Subcutaneous abdominal adipose tissue (tissue), 5 donors: ENCODE measurements at regions not wholly inside any gene's neighbourhood (a gene's known extent, or its start where the extent isn't known, plus 50 kb on each side); places are given as distances from the start of the nearest gene placed in this dataset.

Experiments
- H3K27ac ChIP-seq: one replicate; pipeline ENCODE4 v1.7.0; 2013; ENCODE audit warnings: low read depth, mild to moderate bottlenecking, inconsistent platforms, low read length, moderate library complexity
- H3K27me3 ChIP-seq, 5 donors: one replicate each; pipeline ENCODE4 v1.7.0; 2013; ENCODE audit warnings: low read length in 5 of 5, inconsistent platforms in 1 of 5; ENCODE audit not compliant: control insufficient read depth in 5 of 5, insufficient read depth in 4 of 5
- H3K36me3 ChIP-seq, 5 donors: one replicate each; pipeline ENCODE4 v1.7.0; 2013; ENCODE audit warnings: low read length in 5 of 5; ENCODE audit not compliant: control insufficient read depth in 5 of 5, insufficient read depth in 5 of 5
- H3K4me1 ChIP-seq, 5 donors: one replicate each; pipeline ENCODE4 v1.7.0; 2013; ENCODE audit warnings: low read length in 5 of 5, mild to moderate bottlenecking in 3 of 5, moderate library complexity in 1 of 5; ENCODE audit not compliant: control insufficient read depth in 5 of 5, insufficient read depth in 5 of 5
- H3K4me3 ChIP-seq, 5 donors: one replicate each; pipeline ENCODE4 v1.7.0; 2013; ENCODE audit warnings: low read length in 5 of 5, low read depth in 1 of 5
- H3K9ac ChIP-seq, 5 donors: one replicate each; pipeline ENCODE4 v1.7.0; 2013; ENCODE audit warnings: low read length in 5 of 5, mild to moderate bottlenecking in 4 of 5, moderate library complexity in 3 of 5
- H3K9me3 ChIP-seq, 5 donors: one replicate each; pipeline ENCODE4 v1.7.0; 2013; ENCODE audit warnings: low read length in 5 of 5; ENCODE audit not compliant: control insufficient read depth in 5 of 5
- donor health status: healthy.
- donor health status: healthy.
- donor health status: healthy.
- donor health status: healthy.
- donor health status: healthy.

DNA sequence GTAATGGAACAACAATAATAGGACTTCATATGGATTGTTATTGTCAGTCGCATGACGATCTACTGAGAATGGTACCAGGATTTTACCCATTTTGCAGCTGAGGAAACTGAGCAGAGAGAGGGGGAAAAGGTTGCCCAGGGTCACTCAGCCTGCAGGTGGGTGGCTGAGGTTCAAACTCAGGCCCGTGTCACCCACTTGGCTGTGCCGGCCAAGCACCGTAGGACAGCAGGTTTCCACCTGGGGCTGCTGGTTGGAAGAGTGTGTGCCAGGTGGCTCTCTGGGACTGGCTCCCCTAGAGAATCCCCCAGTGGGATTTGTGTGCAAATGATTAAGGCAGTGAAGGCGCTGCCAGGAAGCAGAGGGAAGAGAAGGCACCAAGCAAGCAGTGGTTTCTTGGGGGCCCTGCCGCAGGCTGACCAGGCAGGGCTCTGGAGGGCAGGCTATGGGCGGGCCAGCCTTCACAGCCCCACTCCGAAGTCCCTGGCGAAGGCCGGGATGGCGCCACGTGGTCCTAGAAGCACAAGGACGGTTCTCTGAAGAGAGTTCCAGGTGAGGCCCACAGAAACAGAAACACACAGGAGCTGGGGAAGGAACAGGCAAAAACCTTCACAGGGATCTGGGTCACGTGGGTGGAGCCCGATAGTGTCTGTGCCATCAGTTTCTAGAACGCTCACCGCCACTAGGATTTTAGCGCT is 163.5 kb downstream of the IRF8 start:
- Histone ChIP-seq H3K4me1 (peaks cover 22 to 77% (median 64%) of the 10 kb centered on the region in 5 donors), H3K4me3 (no peak overlapping the region), H3K9ac (no peak overlapping the region), H3K36me3 (no peaks in the 10 kb centered on the region), H3K27me3 (no peaks in the 10 kb centered on the region), H3K27ac (no peak overlapping the region), H3K9me3 (no peaks in the 10 kb centered on the region)

DNA sequence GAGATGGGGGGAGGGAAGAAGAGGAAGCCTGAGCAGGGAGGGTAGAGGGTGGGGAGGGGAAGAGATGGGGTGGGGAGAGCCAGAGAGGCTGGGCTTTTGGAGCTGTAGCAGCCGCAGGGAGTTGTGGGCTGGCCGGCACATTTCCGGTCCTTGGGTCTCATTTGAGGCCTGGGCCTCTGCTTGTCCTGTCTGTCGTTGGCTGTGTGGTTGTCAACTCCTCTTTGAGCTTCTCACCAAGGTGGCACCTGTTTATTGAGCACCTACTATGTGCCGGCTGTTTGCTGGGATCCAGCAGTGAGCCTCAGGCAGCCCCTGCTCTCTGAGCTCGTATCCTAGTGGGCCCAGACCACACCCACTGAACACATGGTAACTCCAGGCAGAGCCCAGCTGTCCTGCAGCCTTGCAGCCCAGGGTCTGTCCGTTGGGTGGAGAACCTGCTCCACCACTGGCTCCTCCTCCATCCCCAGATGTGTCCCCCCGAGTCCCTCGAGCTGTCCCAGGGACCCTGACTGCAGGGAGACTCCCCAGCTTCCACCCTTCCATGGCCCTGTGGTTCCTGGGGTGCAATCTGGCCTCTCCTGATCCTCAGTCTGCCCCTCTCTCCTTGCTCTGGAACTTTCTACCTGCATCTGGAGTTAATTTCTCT is 164.9 kb downstream of the IRF8 start:
- H3K9ac ChIP-seq = peak overlapping the region in 1 of 5 donors; percentile 30
- H3K27ac ChIP-seq = no peak overlapping the region
- no peaks in the 10 kb centered on the region for H3K27me3 ChIP-seq

GRCh38 chr16:86064431-86065250 is 165.7 kb downstream of the IRF8 start:
- peaks cover 20 to 75% (median 58%) of the 10 kb centered on the region in 5 donors for H3K4me1 ChIP-seq
- no peak overlapping the region for H3K9ac ChIP-seq
- no peak overlapping the region for H3K4me3 ChIP-seq
- peaks cover 0 to under 1% (median 0%) of the 10 kb centered on the region in 5 donors for H3K27me3 ChIP-seq
- H3K9me3 ChIP-seq = no peaks in the 10 kb centered on the region
- no peaks in the 10 kb centered on the region for H3K36me3 ChIP-seq
- peak overlapping the region; percentile 46 for H3K27ac ChIP-seq

More for the DNA sequence above, 164.9 kb downstream of the IRF8 start:
- no peaks in the 10 kb centered on the region for H3K9me3 ChIP-seq
- H3K4me1 ChIP-seq = peaks cover 22 to 78% (median 64%) of the 10 kb centered on the region in 5 donors
- no peak overlapping the region for H3K4me3 ChIP-seq
- H3K36me3 ChIP-seq = no peaks in the 10 kb centered on the region

DNA sequence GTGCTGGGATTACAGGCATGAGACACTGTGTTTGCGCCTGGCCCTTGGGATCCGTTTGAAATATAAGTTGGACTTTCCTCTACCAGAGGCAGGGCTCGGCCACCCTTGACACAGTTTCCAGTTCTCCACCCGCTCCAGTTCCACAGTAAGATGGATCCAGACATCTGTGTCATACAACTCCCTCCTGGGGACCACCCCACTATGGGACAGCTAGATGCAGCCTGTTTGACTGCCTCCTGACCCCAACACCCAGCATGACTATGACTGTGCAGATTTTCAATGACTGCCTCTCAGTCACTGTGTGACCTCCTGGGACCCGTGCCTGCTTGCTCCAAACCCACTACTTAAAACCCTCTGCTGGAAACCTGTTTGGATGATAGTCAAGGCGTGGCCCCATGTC is 166.7 kb downstream of the IRF8 start:
- peak overlapping the region; percentile 84 for H3K27ac ChIP-seq
- no peaks in the 10 kb centered on the region for H3K9me3 ChIP-seq
- no peaks in the 10 kb centered on the region for H3K36me3 ChIP-seq
- no peak overlapping the region for H3K4me3 ChIP-seq
- H3K27me3 ChIP-seq = peaks cover 0 to 3% (median 0%) of the 10 kb centered on the region in 5 donors
- H3K4me1 ChIP-seq = peaks cover 16 to 75% (median 51%) of the 10 kb centered on the region in 5 donors
- peak overlapping the region in 1 of 5 donors; percentile 14 for H3K9ac ChIP-seq

DNA sequence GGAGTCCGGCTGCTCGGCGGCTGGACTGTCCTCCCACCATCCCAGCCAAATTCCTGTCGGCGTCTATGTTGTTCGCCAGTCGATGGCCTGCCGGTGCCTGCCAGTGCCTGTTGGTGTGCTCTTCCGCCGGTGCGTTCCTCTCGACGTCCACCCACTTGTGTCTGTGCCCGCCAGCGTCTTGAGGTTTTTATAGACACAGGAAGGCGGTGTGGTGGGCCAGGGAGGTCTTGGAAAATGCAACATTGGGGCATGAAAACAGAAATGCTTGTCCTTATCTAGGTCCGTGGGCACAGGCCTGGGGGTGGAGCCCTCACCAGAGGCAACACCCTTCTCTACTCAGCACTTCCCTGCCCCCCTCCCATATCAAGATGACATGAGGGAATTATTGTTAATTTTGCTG is 167.8 kb downstream of the IRF8 start:
- Histone ChIP-seq H3K9ac (no peak overlapping the region), H3K27ac (peak overlapping the region; percentile 84), H3K4me1 (peaks cover 6 to 69% (median 42%) of the 10 kb centered on the region in 5 donors), H3K9me3 (no peaks in the 10 kb centered on the region), H3K27me3 (peaks cover 0 to 3% (median 0%) of the 10 kb centered on the region in 5 donors), H3K36me3 (no peaks in the 10 kb centered on the region), H3K4me3 (no peak overlapping the region)

DNA sequence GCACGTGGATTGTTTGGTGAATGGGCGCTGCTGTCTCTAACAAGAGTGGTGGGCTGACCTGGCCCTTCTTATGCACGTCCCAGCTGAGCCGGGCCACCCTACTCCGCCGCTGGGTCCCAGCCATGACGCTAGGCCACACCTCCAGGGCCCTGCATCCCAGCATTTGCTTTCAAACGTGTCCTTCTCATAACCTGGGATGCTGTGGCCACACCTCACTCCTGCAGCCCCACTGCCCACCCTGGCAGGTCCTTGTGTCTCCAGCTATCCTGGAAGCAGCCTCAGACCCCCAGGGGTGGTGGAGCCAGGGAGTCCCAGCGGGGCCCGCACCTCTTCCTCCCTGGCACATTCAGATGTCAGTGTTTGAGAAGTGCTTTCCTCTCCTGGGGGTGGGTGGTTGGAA is 168.6 kb downstream of the IRF8 start:
- no peaks in the 10 kb centered on the region for H3K36me3 ChIP-seq
- no peaks in the 10 kb centered on the region for H3K9me3 ChIP-seq
- H3K27me3 ChIP-seq = peaks cover 0 to 3% (median 0%) of the 10 kb centered on the region in 5 donors
- H3K27ac ChIP-seq = no peak overlapping the region
- no peak overlapping the region for H3K9ac ChIP-seq
- H3K4me1 ChIP-seq = peaks cover 5 to 61% (median 36%) of the 10 kb centered on the region in 5 donors
- no peak overlapping the region for H3K4me3 ChIP-seq

DNA sequence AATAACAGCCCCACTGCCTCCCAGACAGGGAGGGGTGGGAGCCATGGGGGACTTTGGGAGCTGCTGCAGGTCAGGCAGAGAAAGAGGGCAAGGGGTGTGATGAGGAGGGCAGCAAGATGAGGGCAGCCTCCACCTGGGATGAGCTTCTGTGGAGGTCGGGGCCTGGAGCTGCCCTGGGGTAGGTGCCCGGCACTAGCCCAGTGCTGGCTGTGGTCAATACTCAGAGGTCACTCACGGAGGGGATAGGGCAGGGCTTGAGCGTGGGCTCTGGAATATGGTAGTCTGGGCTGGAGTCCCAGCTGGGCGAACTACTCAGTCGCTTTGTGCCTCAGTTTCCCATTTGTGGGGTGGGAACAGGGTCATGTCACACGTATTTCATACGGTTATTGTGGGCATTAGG is 169.0 kb downstream of the IRF8 start:
- Histone ChIP-seq H3K9me3 (no peaks in the 10 kb centered on the region), H3K36me3 (no peaks in the 10 kb centered on the region), H3K27me3 (peaks cover 0 to 3% (median 0%) of the 10 kb centered on the region in 5 donors), H3K9ac (no peak overlapping the region), H3K27ac (no peak overlapping the region), H3K4me3 (no peak overlapping the region), H3K4me1 (peaks cover 5 to 57% (median 36%) of the 10 kb centered on the region in 5 donors)

GRCh38 chr16:86068722-86069121 is 169.8 kb downstream of the IRF8 start:
- Histone ChIP-seq H3K9ac (no peak overlapping the region), H3K36me3 (no peaks in the 10 kb centered on the region), H3K27me3 (peaks cover 0 to 5% (median 0%) of the 10 kb centered on the region in 5 donors), H3K4me1 (peaks cover 5 to 55% (median 36%) of the 10 kb centered on the region in 5 donors), H3K9me3 (no peaks in the 10 kb centered on the region), H3K27ac (no peak overlapping the region), H3K4me3 (no peak overlapping the region)

- no peak overlapping the region for H3K27ac ChIP-seq
- H3K9me3 ChIP-seq = no peaks in the 10 kb centered on the region
- H3K27me3 ChIP-seq = peaks cover 0 to 8% (median 0%) of the 10 kb centered on the region in 5 donors
- peaks cover 2 to 44% (median 26%) of the 10 kb centered on the region in 5 donors for H3K4me1 ChIP-seq
- H3K9ac ChIP-seq = peak overlapping the region in 1 of 5 donors; percentile 4
- H3K4me3 ChIP-seq = no peak overlapping the region
- no peaks in the 10 kb centered on the region for H3K36me3 ChIP-seq
These were observed 170.9 kb downstream of the IRF8 start for GRCh38 chr16:86069736-86070298.
